Neural progenitor cell (in vitro differentiated cells): ENCODE measurements at regions not wholly inside any gene's neighbourhood (a gene's known extent, or its start where the extent isn't known, plus 50 kb on each side); places are given as distances from the start of the nearest gene placed in this dataset.

Source experiments
- CTCF ChIP-seq: fragments of 200-600 bp; sonication (generic); IDR thresholded peaks from 2 replicates; pipeline ENCODE4 v1.5.1; 2017; ENCODE audit warnings: antibody characterized with exemption, mild to moderate bottlenecking
- EZH2phosphoT487 ChIP-seq: fragments of 200-600 bp; sonication (generic); IDR thresholded peaks from 2 replicates; pipeline ENCODE4 v1.6.1; 2017; ENCODE audit warnings: antibody characterized with exemption

GRCh38 chr2:204431529-204431928 lies 113.7 kb upstream of the PARD3B start:
- no peak for TF ChIP-seq CTCF
- no peak for TF ChIP-seq EZH2phosphoT487
